ENCODE measurements at regions not wholly inside any gene's neighbourhood (a gene's known extent, or its start where the extent isn't known, plus 50 kb on each side); places are given as distances from the start of the nearest gene placed in this dataset.

DNA sequence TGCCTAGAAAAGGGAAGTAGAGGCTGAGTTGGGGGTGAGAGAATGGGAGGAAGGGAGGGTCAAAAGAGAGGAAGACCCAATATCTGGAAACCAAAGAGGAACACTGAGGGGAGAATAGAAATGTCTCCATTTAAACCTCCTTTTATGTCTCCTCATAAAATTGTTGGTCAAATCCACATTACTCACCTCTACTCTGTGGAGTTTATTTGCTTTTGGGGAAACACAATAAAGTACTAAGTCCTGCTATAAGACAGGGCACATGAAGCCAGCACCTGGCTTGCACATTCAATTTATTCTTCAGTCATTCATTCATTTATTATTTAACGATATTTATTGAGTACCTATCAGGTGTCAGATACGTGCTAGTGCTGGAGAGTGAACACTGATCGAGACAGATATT is 60.3 kb upstream of the NFE2L2 start:
- Histone ChIP-seq H4K20me1 (ENCODE audit: insufficient read depth, poor library complexity, severe bottlenecking) (no peaks in the 10 kb centered on the region), H3K79me2 (no peaks in the 10 kb centered on the region), H3K36me3 (replicated peaks; ENCODE audit: insufficient read depth, low read depth) (no peaks in the 10 kb centered on the region), H3K9me2 (replicated peaks; ENCODE audit: insufficient read depth) (no peaks in the 10 kb centered on the region), H3K4me3 (no peak overlapping the region), H2AFZ (no peak overlapping the region), H3K4me1 (ENCODE audit: insufficient read depth) (peaks cover 15% of the 10 kb centered on the region), H3K27ac (peak overlapping the region; percentile 22), H3K9me3 (ENCODE audit: low read depth) (no peaks in the 10 kb centered on the region), H3K4me2 (no peak overlapping the region), H3K27me3 (no peaks in the 10 kb centered on the region)
- 65% methylated on average over 3 of the region's 3 CpGs for WGBS (ENCODE audit: low lambda C conversion rate, missing lambda C conversion rate)
- TF ChIP-seq, protein P1, sequence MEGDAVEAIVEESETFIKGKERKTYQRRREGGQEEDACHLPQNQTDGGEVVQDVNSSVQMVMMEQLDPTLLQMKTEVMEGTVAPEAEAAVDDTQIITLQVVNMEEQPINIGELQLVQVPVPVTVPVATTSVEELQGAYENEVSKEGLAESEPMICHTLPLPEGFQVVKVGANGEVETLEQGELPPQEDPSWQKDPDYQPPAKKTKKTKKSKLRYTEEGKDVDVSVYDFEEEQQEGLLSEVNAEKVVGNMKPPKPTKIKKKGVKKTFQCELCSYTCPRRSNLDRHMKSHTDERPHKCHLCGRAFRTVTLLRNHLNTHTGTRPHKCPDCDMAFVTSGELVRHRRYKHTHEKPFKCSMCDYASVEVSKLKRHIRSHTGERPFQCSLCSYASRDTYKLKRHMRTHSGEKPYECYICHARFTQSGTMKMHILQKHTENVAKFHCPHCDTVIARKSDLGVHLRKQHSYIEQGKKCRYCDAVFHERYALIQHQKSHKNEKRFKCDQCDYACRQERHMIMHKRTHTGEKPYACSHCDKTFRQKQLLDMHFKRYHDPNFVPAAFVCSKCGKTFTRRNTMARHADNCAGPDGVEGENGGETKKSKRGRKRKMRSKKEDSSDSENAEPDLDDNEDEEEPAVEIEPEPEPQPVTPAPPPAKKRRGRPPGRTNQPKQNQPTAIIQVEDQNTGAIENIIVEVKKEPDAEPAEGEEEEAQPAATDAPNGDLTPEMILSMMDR (IDR thresholded peaks at IDR 0.05; ENCODE audit: poor library complexity), result no peak
- TF ChIP-seq EZH2 (IDR thresholded peaks at IDR 0.05; ENCODE audit: borderline replicate concordance), result no peak
- TF ChIP-seq EZH2phosphoT487 (IDR thresholded peaks at IDR 0.05; ENCODE audit: low read depth, severe bottlenecking, unreplicated experiment), result no peak
- DNase-seq (ENCODE audit: low spot score), result no peak

DNA sequence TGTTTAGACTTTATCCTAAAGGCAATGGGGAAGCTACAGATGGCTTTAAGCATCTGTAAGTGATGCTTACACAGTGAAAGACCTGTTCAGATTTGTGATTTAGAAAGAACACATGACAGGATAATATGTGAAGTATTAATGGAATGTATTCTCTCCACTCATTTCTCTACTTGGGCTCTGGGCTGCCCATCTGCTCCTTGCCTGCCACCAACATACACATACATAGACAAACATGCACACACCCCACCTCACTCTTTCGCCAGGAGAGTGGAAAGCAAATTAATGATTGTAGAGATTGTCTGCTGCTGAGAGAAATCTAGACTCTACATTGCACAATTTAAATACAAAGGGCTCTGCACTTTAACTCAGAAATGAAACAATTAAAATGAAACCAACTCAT is 61.0 kb upstream of the NFE2L2 start:
- 41% methylated on average over 1 of the region's 1 CpG for WGBS (ENCODE audit: low lambda C conversion rate, missing lambda C conversion rate)
- H3K79me2 ChIP-seq, result no peaks in the 10 kb centered on the region
- no peak overlapping the region for H3K4me3 ChIP-seq
- no peaks in the 10 kb centered on the region for H3K27me3 ChIP-seq
- no peak overlapping the region for H2AFZ ChIP-seq
- TF ChIP-seq EZH2phosphoT487 (IDR thresholded peaks at IDR 0.05; ENCODE audit: low read depth, severe bottlenecking, unreplicated experiment) (no peak), EZH2 (IDR thresholded peaks at IDR 0.05; ENCODE audit: borderline replicate concordance) (no peak)
- TF ChIP-seq, protein P1 (IDR thresholded peaks at IDR 0.05; ENCODE audit: poor library complexity), result no peak
- no peaks in the 10 kb centered on the region for H3K36me3 ChIP-seq (replicated peaks; ENCODE audit: insufficient read depth, low read depth)
- H3K4me1 ChIP-seq (ENCODE audit: insufficient read depth), result peaks cover 15% of the 10 kb centered on the region
- H3K4me2 ChIP-seq, result peak overlapping the region; percentile 6
- peak overlapping the region; percentile 22 for H3K27ac ChIP-seq
- no peaks in the 10 kb centered on the region for H3K9me3 ChIP-seq (ENCODE audit: low read depth)
- DNase-seq (ENCODE audit: low spot score), result no peak
- no peaks in the 10 kb centered on the region for H3K9me2 ChIP-seq (replicated peaks; ENCODE audit: insufficient read depth)
- no peaks in the 10 kb centered on the region for H4K20me1 ChIP-seq (ENCODE audit: insufficient read depth, poor library complexity, severe bottlenecking)

DNA sequence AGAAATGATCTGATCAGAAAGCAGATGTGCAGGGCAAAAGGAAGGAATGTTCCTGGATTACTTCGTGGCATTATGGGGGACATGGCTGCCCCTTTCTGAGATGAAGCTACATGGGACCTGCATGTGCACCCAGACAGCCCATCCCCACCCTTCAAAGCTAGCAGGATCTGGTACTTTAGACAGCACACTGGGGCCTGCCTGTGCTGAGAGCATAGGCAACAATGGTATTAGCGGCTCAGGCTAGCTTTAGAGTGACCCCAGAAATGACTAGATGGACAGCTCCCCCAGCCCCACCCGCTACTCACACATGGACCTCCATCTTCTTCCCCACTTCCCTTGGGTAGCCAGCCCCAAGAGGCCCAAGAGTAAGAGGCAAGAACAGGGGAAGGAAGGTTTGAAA is 61.5 kb upstream of the NFE2L2 start:
- peaks cover 15% of the 10 kb centered on the region for H3K4me1 ChIP-seq (ENCODE audit: insufficient read depth)
- H3K36me3 ChIP-seq (replicated peaks; ENCODE audit: insufficient read depth, low read depth), result no peaks in the 10 kb centered on the region
- H3K79me2 ChIP-seq, result no peaks in the 10 kb centered on the region
- no peak overlapping the region for H3K4me3 ChIP-seq
- H3K27me3 ChIP-seq, result no peaks in the 10 kb centered on the region
- H2AFZ ChIP-seq, result no peak overlapping the region
- TF ChIP-seq, protein P1 (IDR thresholded peaks at IDR 0.05; ENCODE audit: poor library complexity), result no peak
- no peak for TF ChIP-seq EZH2phosphoT487 (IDR thresholded peaks at IDR 0.05; ENCODE audit: low read depth, severe bottlenecking, unreplicated experiment)
- TF ChIP-seq EZH2 (IDR thresholded peaks at IDR 0.05; ENCODE audit: borderline replicate concordance), result no peak
- WGBS (ENCODE audit: low lambda C conversion rate, missing lambda C conversion rate), result 92% methylated on average over 3 of the region's 3 CpGs
- H3K27ac ChIP-seq, result no peak overlapping the region
- no peaks in the 10 kb centered on the region for H4K20me1 ChIP-seq (ENCODE audit: insufficient read depth, poor library complexity, severe bottlenecking)
- H3K9me2 ChIP-seq (replicated peaks; ENCODE audit: insufficient read depth), result no peaks in the 10 kb centered on the region
- no peaks in the 10 kb centered on the region for H3K9me3 ChIP-seq (ENCODE audit: low read depth)
- DNase-seq (ENCODE audit: low spot score), result no peak
- H3K4me2 ChIP-seq, result no peak overlapping the region

DNA sequence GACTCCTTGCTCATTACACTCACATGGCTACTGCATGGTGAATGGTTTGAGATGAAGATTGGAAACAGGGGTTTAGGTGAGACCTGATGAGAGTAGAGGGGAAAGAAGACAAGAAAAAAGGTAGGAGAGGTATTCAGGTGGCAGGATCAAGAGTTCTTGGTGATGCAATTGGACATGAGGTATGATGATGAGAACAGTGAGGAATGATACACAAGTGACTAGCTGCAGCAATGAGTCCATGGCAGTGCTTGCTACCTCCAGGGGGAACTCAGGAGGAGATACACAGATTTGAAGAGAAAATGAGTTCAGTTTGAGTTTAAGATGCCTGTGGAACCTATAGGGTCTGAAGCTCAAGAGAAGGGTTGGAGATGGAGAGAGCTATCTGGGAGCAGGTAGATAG is 62.1 kb upstream of the NFE2L2 start:
- TF ChIP-seq, protein P1 (IDR thresholded peaks at IDR 0.05; ENCODE audit: poor library complexity), result no peak
- TF ChIP-seq EZH2phosphoT487 (IDR thresholded peaks at IDR 0.05; ENCODE audit: low read depth, severe bottlenecking, unreplicated experiment) (no peak), EZH2 (IDR thresholded peaks at IDR 0.05; ENCODE audit: borderline replicate concordance) (no peak)
- Histone ChIP-seq H3K4me3 (no peak overlapping the region), H3K79me2 (no peaks in the 10 kb centered on the region), H3K4me1 (ENCODE audit: insufficient read depth) (peaks cover 15% of the 10 kb centered on the region), H2AFZ (no peak overlapping the region), H3K4me2 (no peak overlapping the region), H4K20me1 (ENCODE audit: insufficient read depth, poor library complexity, severe bottlenecking) (no peaks in the 10 kb centered on the region), H3K27me3 (no peaks in the 10 kb centered on the region), H3K9me2 (replicated peaks; ENCODE audit: insufficient read depth) (no peaks in the 10 kb centered on the region), H3K27ac (no peak overlapping the region), H3K36me3 (replicated peaks; ENCODE audit: insufficient read depth, low read depth) (no peaks in the 10 kb centered on the region), H3K9me3 (ENCODE audit: low read depth) (no peaks in the 10 kb centered on the region)
- no peak for DNase-seq (ENCODE audit: low spot score)
